ENCODE measurements at regions not wholly inside any gene's neighbourhood (a gene's known extent, or its start where the extent isn't known, plus 50 kb on each side); places are given as distances from the start of the nearest gene placed in this dataset.

DNA sequence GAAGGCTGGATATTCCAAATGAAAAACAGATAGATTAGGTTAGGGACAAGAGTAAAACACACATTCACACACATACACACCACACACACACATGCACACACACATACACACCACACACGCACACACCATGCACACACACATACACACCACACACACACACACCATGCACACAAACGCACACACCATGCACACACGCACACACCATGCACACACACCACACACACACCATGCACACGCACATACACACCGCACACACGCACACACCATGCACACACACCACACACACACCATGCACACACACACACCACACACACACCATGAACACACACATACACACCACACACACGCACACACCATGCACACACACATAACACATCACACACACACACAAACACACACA is 203.7 kb upstream of the ZFHX3 start:
- ATAC-seq, result no peak
- TF ChIP-seq ESRRG (CRISPR knock-in tag; IDR thresholded peaks at IDR 0.05), result no peak
- TF ChIP-seq PPARA (CRISPR knock-in tag; IDR thresholded peaks at IDR 0.05; ENCODE audit: borderline replicate concordance), result no peak
- no peak for TF ChIP-seq OSR1 (CRISPR knock-in tag; IDR thresholded peaks at IDR 0.05)
- TF ChIP-seq TOX (CRISPR knock-in tag; IDR thresholded peaks at IDR 0.05; ENCODE audit: borderline replicate concordance), result no peak
- TF ChIP-seq GLIS3 (CRISPR knock-in tag; IDR thresholded peaks at IDR 0.05), result no peak
- no peak for TF ChIP-seq ISL1 (CRISPR knock-in tag; IDR thresholded peaks at IDR 0.05)
- no peak for TF ChIP-seq CSDC2 (CRISPR knock-in tag; IDR thresholded peaks at IDR 0.05)
- no peak for TF ChIP-seq ZFP30 (CRISPR knock-in tag; IDR thresholded peaks at IDR 0.05)
- TF ChIP-seq ARNTL (CRISPR knock-in tag; IDR thresholded peaks at IDR 0.05; ENCODE audit: borderline replicate concordance, low read depth), result no peak
- TF ChIP-seq, protein P1, sequence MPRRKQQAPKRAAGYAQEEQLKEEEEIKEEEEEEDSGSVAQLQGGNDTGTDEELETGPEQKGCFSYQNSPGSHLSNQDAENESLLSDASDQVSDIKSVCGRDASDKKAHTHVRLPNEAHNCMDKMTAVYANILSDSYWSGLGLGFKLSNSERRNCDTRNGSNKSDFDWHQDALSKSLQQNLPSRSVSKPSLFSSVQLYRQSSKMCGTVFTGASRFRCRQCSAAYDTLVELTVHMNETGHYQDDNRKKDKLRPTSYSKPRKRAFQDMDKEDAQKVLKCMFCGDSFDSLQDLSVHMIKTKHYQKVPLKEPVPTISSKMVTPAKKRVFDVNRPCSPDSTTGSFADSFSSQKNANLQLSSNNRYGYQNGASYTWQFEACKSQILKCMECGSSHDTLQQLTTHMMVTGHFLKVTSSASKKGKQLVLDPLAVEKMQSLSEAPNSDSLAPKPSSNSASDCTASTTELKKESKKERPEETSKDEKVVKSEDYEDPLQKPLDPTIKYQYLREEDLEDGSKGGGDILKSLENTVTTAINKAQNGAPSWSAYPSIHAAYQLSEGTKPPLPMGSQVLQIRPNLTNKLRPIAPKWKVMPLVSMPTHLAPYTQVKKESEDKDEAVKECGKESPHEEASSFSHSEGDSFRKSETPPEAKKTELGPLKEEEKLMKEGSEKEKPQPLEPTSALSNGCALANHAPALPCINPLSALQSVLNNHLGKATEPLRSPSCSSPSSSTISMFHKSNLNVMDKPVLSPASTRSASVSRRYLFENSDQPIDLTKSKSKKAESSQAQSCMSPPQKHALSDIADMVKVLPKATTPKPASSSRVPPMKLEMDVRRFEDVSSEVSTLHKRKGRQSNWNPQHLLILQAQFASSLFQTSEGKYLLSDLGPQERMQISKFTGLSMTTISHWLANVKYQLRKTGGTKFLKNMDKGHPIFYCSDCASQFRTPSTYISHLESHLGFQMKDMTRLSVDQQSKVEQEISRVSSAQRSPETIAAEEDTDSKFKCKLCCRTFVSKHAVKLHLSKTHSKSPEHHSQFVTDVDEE (CRISPR knock-in tag; IDR thresholded peaks at IDR 0.05), result no peak
- TF ChIP-seq RARB (CRISPR knock-in tag; IDR thresholded peaks at IDR 0.05), result no peak
- TF ChIP-seq ZFP3 (CRISPR knock-in tag; IDR thresholded peaks at IDR 0.05), result no peak

DNA sequence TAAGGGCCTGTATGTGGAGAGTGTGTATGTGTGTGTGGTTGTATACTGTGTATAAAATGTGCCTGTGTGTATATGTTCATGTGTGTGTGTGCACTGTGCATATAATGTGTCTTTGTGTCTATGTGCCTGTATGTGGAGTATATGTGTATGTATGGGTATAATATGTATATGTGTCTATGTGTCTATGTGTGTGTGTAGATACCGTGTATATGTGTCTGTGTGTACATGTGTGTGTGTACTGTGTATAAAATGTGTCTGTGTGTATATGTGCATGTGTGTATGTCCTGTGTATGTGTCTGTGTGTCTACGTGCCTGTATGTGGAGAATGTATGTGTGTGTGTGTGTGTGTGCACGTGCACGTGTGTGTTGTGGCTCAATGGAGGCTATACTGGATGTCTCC is 200.4 kb upstream of the ZFHX3 start:
- TF ChIP-seq BACH2 (CRISPR knock-in tag; IDR thresholded peaks at IDR 0.05; ENCODE audit: borderline replicate concordance) (no peak), SNAI2 (CRISPR knock-in tag; IDR thresholded peaks at IDR 0.05) (no peak), ZFP3 (CRISPR knock-in tag; IDR thresholded peaks at IDR 0.05) (no peak), ZNF8 (CRISPR knock-in tag; IDR thresholded peaks at IDR 0.05) (no peak), TOX (CRISPR knock-in tag; IDR thresholded peaks at IDR 0.05; ENCODE audit: borderline replicate concordance) (no peak), ZFP30 (CRISPR knock-in tag; IDR thresholded peaks at IDR 0.05) (no peak), ESRRG (CRISPR knock-in tag; IDR thresholded peaks at IDR 0.05) (no peak), OSR1 (CRISPR knock-in tag; IDR thresholded peaks at IDR 0.05) (no peak), GLIS3 (CRISPR knock-in tag; IDR thresholded peaks at IDR 0.05) (no peak), PPARA (CRISPR knock-in tag; IDR thresholded peaks at IDR 0.05; ENCODE audit: borderline replicate concordance) (no peak), CSDC2 (CRISPR knock-in tag; IDR thresholded peaks at IDR 0.05) (no peak), ISL1 (CRISPR knock-in tag; IDR thresholded peaks at IDR 0.05) (no peak)
- TF ChIP-seq, protein P2, sequence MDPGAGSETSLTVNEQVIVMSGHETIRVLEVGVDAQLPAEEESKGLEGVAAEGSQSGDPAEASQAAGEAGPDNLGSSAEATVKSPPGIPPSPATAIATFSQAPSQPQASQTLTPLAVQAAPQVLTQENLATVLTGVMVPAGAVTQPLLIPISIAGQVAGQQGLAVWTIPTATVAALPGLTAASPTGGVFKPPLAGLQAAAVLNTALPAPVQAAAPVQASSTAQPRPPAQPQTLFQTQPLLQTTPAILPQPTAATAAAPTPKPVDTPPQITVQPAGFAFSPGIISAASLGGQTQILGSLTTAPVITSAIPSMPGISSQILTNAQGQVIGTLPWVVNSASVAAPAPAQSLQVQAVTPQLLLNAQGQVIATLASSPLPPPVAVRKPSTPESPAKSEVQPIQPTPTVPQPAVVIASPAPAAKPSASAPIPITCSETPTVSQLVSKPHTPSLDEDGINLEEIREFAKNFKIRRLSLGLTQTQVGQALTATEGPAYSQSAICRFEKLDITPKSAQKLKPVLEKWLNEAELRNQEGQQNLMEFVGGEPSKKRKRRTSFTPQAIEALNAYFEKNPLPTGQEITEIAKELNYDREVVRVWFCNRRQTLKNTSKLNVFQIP (CRISPR knock-in tag; IDR thresholded peaks at IDR 0.05; ENCODE audit: borderline replicate concordance, low read depth), result no peak
- TF ChIP-seq, protein P3, sequence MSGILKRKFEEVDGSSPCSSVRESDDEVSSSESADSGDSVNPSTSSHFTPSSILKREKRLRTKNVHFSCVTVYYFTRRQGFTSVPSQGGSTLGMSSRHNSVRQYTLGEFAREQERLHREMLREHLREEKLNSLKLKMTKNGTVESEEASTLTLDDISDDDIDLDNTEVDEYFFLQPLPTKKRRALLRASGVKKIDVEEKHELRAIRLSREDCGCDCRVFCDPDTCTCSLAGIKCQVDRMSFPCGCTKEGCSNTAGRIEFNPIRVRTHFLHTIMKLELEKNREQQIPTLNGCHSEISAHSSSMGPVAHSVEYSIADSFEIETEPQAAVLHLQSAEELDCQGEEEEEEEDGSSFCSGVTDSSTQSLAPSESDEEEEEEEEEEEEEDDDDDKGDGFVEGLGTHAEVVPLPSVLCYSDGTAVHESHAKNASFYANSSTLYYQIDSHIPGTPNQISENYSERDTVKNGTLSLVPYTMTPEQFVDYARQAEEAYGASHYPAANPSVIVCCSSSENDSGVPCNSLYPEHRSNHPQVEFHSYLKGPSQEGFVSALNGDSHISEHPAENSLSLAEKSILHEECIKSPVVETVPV (CRISPR knock-in tag; IDR thresholded peaks at IDR 0.05), result no peak
- TF ChIP-seq, protein P1 (CRISPR knock-in tag; IDR thresholded peaks at IDR 0.05), result no peak
- TF ChIP-seq, protein P4, sequence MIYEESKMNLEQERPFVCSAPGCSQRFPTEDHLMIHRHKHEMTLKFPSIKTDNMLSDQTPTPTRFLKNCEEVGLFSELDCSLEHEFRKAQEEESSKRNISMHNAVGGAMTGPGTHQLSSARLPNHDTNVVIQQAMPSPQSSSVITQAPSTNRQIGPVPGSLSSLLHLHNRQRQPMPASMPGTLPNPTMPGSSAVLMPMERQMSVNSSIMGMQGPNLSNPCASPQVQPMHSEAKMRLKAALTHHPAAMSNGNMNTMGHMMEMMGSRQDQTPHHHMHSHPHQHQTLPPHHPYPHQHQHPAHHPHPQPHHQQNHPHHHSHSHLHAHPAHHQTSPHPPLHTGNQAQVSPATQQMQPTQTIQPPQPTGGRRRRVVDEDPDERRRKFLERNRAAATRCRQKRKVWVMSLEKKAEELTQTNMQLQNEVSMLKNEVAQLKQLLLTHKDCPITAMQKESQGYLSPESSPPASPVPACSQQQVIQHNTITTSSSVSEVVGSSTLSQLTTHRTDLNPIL (CRISPR knock-in tag; IDR thresholded peaks at IDR 0.05; ENCODE audit: low read depth), result no peak
- TF ChIP-seq, protein P5, sequence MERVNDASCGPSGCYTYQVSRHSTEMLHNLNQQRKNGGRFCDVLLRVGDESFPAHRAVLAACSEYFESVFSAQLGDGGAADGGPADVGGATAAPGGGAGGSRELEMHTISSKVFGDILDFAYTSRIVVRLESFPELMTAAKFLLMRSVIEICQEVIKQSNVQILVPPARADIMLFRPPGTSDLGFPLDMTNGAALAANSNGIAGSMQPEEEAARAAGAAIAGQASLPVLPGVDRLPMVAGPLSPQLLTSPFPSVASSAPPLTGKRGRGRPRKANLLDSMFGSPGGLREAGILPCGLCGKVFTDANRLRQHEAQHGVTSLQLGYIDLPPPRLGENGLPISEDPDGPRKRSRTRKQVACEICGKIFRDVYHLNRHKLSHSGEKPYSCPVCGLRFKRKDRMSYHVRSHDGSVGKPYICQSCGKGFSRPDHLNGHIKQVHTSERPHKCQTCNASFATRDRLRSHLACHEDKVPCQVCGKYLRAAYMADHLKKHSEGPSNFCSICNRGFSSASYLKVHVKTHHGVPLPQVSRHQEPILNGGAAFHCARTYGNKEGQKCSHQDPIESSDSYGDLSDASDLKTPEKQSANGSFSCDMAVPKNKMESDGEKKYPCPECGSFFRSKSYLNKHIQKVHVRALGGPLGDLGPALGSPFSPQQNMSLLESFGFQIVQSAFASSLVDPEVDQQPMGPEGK (CRISPR knock-in tag; IDR thresholded peaks at IDR 0.05; ENCODE audit: borderline replicate concordance), result no peak
- no peak for ATAC-seq

Data from SK-N-SH treated with all-trans-retinoic acid at 6 μM for 48 hours (cell line).